D721Med (cell line): ENCODE measurements at regions not wholly inside any gene's neighbourhood (a gene's known extent, or its start where the extent isn't known, plus 50 kb on each side); places are given as distances from the start of the nearest gene placed in this dataset.

Experiments used
- DNase-seq: peaks from one replicate; pipeline ENCODE4 v3.0.0; 2011; ENCODE audit warnings: low spot score; ENCODE audit not compliant: insufficient read length
- FAIRE-seq: peaks from 2 replicates; lab custom pipeline; 2011; peaks lifted over from hg19 to GRCh38; lab: Jason Lieb, UNC
- TF ChIP-seq, protein P1 (sequence below): IDR thresholded peaks from 2 replicates; pipeline ENCODE4 v1.5.1; 2012; ENCODE audit warnings: mild to moderate bottlenecking, control low read depth; ENCODE audit not compliant: insufficient read depth; ENCODE audit errors: missing control alignments

DNA sequence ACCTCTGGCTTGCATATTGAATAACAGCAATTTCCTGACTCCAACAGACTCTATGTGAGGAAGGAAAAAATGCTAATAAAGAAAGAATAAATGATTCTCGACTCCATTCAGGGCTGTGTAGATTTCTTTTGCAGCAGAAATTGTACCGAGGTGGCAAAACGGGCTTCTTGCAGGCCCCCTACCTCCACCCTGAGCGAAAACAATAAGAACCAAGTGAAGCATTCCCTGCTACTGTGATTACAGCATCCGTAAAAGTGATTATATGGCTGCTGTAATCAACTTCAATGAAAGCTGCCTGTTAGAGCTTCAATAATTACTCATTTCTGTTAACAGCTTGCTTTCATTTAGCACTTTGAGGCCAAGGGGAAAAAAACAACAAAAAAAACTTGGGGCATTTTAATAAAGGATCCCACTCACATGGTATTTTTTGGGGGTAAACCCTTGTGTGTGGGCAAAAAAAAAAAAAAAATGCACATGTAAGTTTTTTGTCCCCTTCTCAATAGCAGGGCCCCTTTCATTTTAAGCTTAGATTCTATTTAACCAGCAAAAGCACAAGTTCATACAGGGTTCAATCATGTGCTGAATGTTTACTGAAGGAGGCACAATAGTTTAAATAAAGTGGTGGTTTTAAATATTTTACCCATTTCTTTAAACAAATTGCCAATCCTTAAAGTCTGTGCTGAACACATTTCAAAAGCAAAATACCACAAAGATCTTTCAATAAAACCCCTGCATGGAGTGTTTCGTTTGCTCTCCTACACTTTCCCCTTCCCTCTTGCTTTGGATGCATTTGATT, 271.6 kb downstream of the LMO4 start:
- TF ChIP-seq, protein P1, sequence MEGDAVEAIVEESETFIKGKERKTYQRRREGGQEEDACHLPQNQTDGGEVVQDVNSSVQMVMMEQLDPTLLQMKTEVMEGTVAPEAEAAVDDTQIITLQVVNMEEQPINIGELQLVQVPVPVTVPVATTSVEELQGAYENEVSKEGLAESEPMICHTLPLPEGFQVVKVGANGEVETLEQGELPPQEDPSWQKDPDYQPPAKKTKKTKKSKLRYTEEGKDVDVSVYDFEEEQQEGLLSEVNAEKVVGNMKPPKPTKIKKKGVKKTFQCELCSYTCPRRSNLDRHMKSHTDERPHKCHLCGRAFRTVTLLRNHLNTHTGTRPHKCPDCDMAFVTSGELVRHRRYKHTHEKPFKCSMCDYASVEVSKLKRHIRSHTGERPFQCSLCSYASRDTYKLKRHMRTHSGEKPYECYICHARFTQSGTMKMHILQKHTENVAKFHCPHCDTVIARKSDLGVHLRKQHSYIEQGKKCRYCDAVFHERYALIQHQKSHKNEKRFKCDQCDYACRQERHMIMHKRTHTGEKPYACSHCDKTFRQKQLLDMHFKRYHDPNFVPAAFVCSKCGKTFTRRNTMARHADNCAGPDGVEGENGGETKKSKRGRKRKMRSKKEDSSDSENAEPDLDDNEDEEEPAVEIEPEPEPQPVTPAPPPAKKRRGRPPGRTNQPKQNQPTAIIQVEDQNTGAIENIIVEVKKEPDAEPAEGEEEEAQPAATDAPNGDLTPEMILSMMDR, result no peak
- DNase-seq (no peak), FAIRE-seq (no peak)

- FAIRE-seq (no peak), DNase-seq (no peak)
- TF ChIP-seq, protein P1, result no peak
Measured at GRCh38 chr1:87600854-87601253, 272.2 kb downstream of the LMO4 start.

GRCh38 chr1:87603626-87604025, 274.9 kb downstream of the LMO4 start:
- FAIRE-seq, result no peak
- TF ChIP-seq, protein P1, result no peak
- DNase-seq, result no peak

- FAIRE-seq (no peak), DNase-seq (no peak)
- TF ChIP-seq, protein P1, result no peak
Measured at GRCh38 chr1:87612956-87613355, 284.3 kb downstream of the LMO4 start.

GRCh38 chr1:87615491-87615890, 286.8 kb downstream of the LMO4 start:
- DNase-seq, result no peak
- no peak for FAIRE-seq
- TF ChIP-seq, protein P1, result no peak

DNA sequence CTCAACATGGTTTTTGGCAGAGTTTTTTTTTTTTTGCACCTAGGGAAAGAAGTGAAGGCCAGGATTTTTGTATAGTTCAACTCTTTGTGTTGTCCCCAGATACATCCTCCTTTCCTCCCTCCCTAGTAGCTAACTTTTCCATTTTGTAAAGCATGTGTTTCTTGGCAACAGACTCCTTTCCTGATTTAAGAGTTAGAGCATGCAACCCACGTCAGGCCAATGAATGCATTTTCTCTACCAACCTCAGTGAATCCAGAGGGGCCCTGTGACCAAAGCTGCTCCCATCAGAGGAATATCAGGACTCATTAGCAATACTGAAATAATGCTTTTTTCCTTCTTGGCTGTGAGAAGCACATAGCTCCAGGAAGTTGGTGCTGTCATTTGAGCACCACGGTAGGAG, 287.2 kb downstream of the LMO4 start:
- FAIRE-seq, result no peak
- TF ChIP-seq, protein P1, result no peak
- no peak for DNase-seq

GRCh38 chr1:87620807-87621206, 292.1 kb downstream of the LMO4 start:
- TF ChIP-seq, protein P1, result no peak
- FAIRE-seq (no peak), DNase-seq (no peak)
